Chondrocyte (in vitro differentiated cells): ENCODE measurements at regions not wholly inside any gene's neighbourhood (a gene's known extent, or its start where the extent isn't known, plus 50 kb on each side); places are given as distances from the start of the nearest gene placed in this dataset.
A peak's percentile ranks its signal among the peaks of the same experiment; 100 is the strongest.

ENCODE experiments used
- DNase-seq: peaks from one replicate; pipeline ENCODE4 v3.0.0; 2021; ENCODE audit warnings: mixed read lengths, low spot score
- H3K27ac Mint-ChIP-seq: one replicate; pipeline ENCODE4 v1.8.0; 2021; ENCODE audit warnings: mild to moderate bottlenecking, moderate library complexity, mixed read lengths; ENCODE audit not compliant: unreplicated experiment
- H3K27me3 Mint-ChIP-seq: 2 replicates; pipeline ENCODE4 v1.8.0; 2021; ENCODE audit warnings: low read depth, mixed read lengths
- H3K36me3 Mint-ChIP-seq: 2 replicates; pipeline ENCODE4 v1.8.0; 2021; ENCODE audit warnings: low read depth, mixed read lengths
- H3K4me1 Mint-ChIP-seq: 2 replicates; pipeline ENCODE4 v1.8.0; 2021; ENCODE audit warnings: low read depth, mild to moderate bottlenecking, mixed read lengths
- H3K4me3 Mint-ChIP-seq: one replicate; pipeline ENCODE4 v1.8.0; 2021; ENCODE audit warnings: mild to moderate bottlenecking, moderate library complexity, mixed read lengths; ENCODE audit not compliant: unreplicated experiment
- H3K9me3 Mint-ChIP-seq: 2 replicates; pipeline ENCODE4 v1.8.0; 2021; ENCODE audit warnings: low read depth, mixed read lengths
- TF ChIP-seq, protein P1 (sequence below): fragments of 200-600 bp; sonication (generic); IDR thresholded peaks from 2 replicates; pipeline ENCODE4 v1.5.0; 2021; ENCODE audit warnings: antibody characterized with exemption, mild to moderate bottlenecking, moderate library complexity

DNA sequence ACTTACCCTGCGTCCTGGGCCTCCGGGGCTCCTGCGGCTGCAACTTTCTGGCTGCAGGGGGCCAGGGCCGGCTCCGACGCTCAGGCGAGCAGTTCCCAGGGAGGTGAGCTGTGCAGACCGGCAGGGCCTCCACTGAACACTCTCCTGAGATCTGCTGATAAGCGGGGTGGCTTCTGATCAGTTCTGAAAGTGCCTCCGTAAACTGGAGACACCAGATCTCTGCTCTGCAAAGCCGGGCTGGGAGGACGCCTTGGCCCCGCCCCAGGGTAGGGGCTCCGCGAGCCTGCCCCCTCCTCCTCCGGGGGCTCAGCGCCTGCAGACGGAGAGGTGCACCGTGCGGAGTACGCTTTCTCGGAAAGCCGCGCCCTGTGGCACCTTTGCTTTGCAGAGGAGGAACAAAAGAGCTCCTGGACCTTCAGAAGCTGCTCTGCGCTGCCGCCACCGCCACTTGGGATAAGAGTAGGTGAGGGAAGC lies 141.3 kb upstream of the VKORC1L1 start:
- Mint-ChIP-seq H3K36me3 (peaks cover 4% of the 10 kb centered on the region), H3K4me3 (no peak overlapping the region), H3K4me1 (peaks cover 6% of the 10 kb centered on the region), H3K27ac (no peak overlapping the region), H3K27me3 (no peaks in the 10 kb centered on the region), H3K9me3 (no peaks in the 10 kb centered on the region)
- TF ChIP-seq, protein P1, sequence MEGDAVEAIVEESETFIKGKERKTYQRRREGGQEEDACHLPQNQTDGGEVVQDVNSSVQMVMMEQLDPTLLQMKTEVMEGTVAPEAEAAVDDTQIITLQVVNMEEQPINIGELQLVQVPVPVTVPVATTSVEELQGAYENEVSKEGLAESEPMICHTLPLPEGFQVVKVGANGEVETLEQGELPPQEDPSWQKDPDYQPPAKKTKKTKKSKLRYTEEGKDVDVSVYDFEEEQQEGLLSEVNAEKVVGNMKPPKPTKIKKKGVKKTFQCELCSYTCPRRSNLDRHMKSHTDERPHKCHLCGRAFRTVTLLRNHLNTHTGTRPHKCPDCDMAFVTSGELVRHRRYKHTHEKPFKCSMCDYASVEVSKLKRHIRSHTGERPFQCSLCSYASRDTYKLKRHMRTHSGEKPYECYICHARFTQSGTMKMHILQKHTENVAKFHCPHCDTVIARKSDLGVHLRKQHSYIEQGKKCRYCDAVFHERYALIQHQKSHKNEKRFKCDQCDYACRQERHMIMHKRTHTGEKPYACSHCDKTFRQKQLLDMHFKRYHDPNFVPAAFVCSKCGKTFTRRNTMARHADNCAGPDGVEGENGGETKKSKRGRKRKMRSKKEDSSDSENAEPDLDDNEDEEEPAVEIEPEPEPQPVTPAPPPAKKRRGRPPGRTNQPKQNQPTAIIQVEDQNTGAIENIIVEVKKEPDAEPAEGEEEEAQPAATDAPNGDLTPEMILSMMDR, result peak; percentile 43
- DNase-seq, result no peak

DNA sequence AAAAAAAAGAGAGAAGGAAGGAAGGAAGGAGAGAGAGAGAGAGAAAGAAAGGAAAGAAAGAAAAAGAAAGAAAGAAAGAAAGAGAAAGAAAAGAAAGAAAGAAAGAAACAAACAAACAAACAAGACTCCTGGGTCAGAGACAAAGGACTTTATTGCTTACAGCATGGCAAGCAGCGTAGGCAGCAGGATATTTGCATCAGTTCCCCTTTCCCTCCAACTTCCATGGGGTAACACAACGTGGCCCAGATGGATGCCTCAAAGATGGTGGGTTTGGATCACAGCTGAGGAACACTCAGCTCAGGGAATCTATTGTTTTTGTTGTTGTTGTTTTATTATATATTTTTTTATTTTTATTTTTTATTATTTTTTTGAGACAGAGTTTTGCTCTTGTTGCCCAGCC lies 128.5 kb upstream of the VKORC1L1 start:
- Mint-ChIP-seq H3K9me3 (no peaks in the 10 kb centered on the region), H3K4me1 (peaks cover 14% of the 10 kb centered on the region), H3K27me3 (no peaks in the 10 kb centered on the region), H3K27ac (no peak overlapping the region), H3K36me3 (peaks cover 4% of the 10 kb centered on the region), H3K4me3 (no peak overlapping the region)
- DNase-seq, result no peak
- TF ChIP-seq, protein P1, result no peak

DNA sequence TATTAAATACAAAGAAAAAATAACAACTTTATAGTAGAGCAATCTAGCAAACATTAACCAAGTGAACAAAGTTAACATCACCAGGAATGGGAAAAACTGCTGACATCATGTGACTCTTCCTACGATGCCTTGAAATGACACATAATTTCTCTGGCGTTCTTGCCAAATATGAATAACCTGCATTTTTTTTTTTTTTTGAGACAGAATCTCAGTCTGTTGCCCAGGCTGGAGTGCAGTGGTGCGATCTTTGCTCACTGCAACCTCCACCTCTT lies 126.5 kb upstream of the VKORC1L1 start:
- H3K4me3 Mint-ChIP-seq, result no peak overlapping the region
- H3K27me3 Mint-ChIP-seq, result no peaks in the 10 kb centered on the region
- peak overlapping the region; percentile 93 for H3K27ac Mint-ChIP-seq
- no peaks in the 10 kb centered on the region for H3K36me3 Mint-ChIP-seq
- no peak for DNase-seq
- H3K4me1 Mint-ChIP-seq, result peaks cover 23% of the 10 kb centered on the region
- TF ChIP-seq, protein P1, result no peak
- no peaks in the 10 kb centered on the region for H3K9me3 Mint-ChIP-seq

DNA sequence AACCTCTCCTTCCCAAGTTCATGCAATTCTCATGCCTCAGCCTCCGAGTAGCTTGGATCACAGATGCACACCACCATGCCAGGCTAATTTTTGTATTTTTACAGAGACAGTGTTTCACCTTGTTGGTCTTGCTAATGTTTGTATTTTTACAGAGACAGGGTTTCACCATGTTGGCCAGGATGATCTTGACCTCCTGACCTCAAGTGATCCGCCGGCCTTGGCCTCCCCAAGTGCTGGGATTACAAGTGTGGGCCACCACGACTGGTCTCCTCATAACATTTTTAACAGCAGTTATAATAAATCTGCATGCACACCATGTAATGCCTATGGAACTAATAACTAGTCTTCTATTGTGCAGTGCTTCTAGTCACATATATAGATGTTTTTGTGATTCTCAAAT lies 123.8 kb upstream of the VKORC1L1 start:
- Mint-ChIP-seq H3K4me3 (no peak overlapping the region), H3K27ac (no peak overlapping the region), H3K27me3 (no peaks in the 10 kb centered on the region), H3K9me3 (no peaks in the 10 kb centered on the region), H3K4me1 (peaks cover 33% of the 10 kb centered on the region), H3K36me3 (no peaks in the 10 kb centered on the region)
- TF ChIP-seq, protein P1, result no peak
- no peak for DNase-seq

DNA sequence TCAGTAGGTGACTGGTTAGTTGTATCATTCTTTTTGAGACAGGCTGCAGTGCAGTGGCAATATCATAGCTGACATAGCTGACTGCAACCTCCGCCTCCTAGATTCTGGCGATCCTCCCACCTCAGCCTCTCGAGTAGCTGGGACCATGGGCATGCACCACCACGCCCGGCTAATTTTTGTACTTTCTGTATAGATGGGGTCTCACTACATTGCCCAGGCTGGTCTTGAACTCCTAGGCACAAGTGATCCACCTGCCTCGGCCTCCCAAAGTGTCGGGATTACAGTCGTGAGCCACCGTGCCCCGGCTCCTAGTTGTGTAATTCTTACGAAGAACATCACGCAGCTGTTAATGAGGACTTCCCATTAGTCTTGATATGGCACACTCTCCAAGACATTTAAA lies 123.4 kb upstream of the VKORC1L1 start:
- no peak for DNase-seq
- H3K27me3 Mint-ChIP-seq, result no peaks in the 10 kb centered on the region
- TF ChIP-seq, protein P1, result no peak
- no peak overlapping the region for H3K27ac Mint-ChIP-seq
- peaks cover 34% of the 10 kb centered on the region for H3K4me1 Mint-ChIP-seq
- no peak overlapping the region for H3K4me3 Mint-ChIP-seq
- H3K9me3 Mint-ChIP-seq, result no peaks in the 10 kb centered on the region
- H3K36me3 Mint-ChIP-seq, result no peaks in the 10 kb centered on the region
